H7 (cell line): ENCODE measurements at regions not wholly inside any gene's neighbourhood (a gene's known extent, or its start where the extent isn't known, plus 50 kb on each side); places are given as distances from the start of the nearest gene placed in this dataset.
"Not testable (repeated sequence)": the region's sequence is repeated elsewhere in the genome, so short reads cannot be mapped to it uniquely, and the experiment has no call there.

ENCODE experiments used
- DNase-seq: peaks from one replicate; pipeline ENCODE4 v3.0.0; 2012
- H3K27me3 ChIP-seq: 2 replicates; pipeline ENCODE4 v1.6.0; 2011; ENCODE audit warnings: mild to moderate bottlenecking, low read length; ENCODE audit not compliant: control insufficient read depth, insufficient read depth
- H3K36me3 ChIP-seq: replicated peaks from 2 replicates; pipeline ENCODE4 v1.5.1; 2011; ENCODE audit warnings: low read length; ENCODE audit not compliant: control insufficient read depth, insufficient read depth
- H3K4me3 ChIP-seq: 2 replicates; pipeline ENCODE4 v1.5.1; 2011; ENCODE audit warnings: low read depth, mild to moderate bottlenecking, control low read depth, low read length, moderate library complexity; ENCODE audit not compliant: insufficient read depth

- H3K27me3 ChIP-seq: no peaks in the 10 kb centered on the region
- H3K36me3 ChIP-seq: no peaks in the 10 kb centered on the region
- no peak for DNase-seq
- no peak overlapping the region for H3K4me3 ChIP-seq
These were observed 54.1 kb downstream of the FOXG1 start for GRCh38 chr14:28820677-28821076.

GRCh38 chr14:28821993-28822392, 55.4 kb downstream of the FOXG1 start:
- Histone ChIP-seq H3K27me3 (no peaks in the 10 kb centered on the region), H3K36me3 (no peaks in the 10 kb centered on the region), H3K4me3 (no peak overlapping the region)
- no peak for DNase-seq

GRCh38 chr14:28823245-28823644, 56.7 kb downstream of the FOXG1 start:
- DNase-seq: no peak
- Histone ChIP-seq H3K36me3 (no peaks in the 10 kb centered on the region), H3K27me3 (no peaks in the 10 kb centered on the region), H3K4me3 (no peak overlapping the region)

- H3K4me3 ChIP-seq: no peak overlapping the region
- DNase-seq: no peak
- H3K36me3 ChIP-seq: no peaks in the 10 kb centered on the region
- no peaks in the 10 kb centered on the region for H3K27me3 ChIP-seq
These were observed 63.5 kb downstream of the FOXG1 start for GRCh38 chr14:28830115-28830534.

GRCh38 chr14:28831126-28831525, 64.5 kb downstream of the FOXG1 start:
- H3K4me3 ChIP-seq: no peak overlapping the region
- no peak for DNase-seq
- H3K27me3 ChIP-seq: no peaks in the 10 kb centered on the region
- no peaks in the 10 kb centered on the region for H3K36me3 ChIP-seq

- not testable (repeated sequence) for H3K4me3 ChIP-seq, DNase-seq, H3K27me3 ChIP-seq, H3K36me3 ChIP-seq
These were observed 76.0 kb downstream of the FOXG1 start for GRCh38 chr14:28842569-28842968.

GRCh38 chr14:28867571-28867970, 101.0 kb downstream of the FOXG1 start:
- Histone ChIP-seq H3K4me3 (no peak overlapping the region), H3K36me3 (no peaks in the 10 kb centered on the region), H3K27me3 (no peaks in the 10 kb centered on the region)
- no peak for DNase-seq

- no peaks in the 10 kb centered on the region for H3K27me3 ChIP-seq
- H3K36me3 ChIP-seq: no peaks in the 10 kb centered on the region
- H3K4me3 ChIP-seq: no peak overlapping the region
- DNase-seq: no peak
These were observed 103.5 kb downstream of the FOXG1 start for GRCh38 chr14:28870033-28870564.

GRCh38 chr14:28875934-28876571, 109.5 kb downstream of the FOXG1 start:
- peak; percentile 16 for DNase-seq
- Histone ChIP-seq H3K36me3 (no peaks in the 10 kb centered on the region), H3K27me3 (no peaks in the 10 kb centered on the region), H3K4me3 (no peak overlapping the region)

- Histone ChIP-seq H3K36me3 (no peaks in the 10 kb centered on the region), H3K27me3 (no peaks in the 10 kb centered on the region), H3K4me3 (no peak overlapping the region)
- DNase-seq: no peak
These were observed 110.0 kb downstream of the FOXG1 start for GRCh38 chr14:28876572-28876945.

GRCh38 chr14:28877923-28878322, 111.3 kb downstream of the FOXG1 start:
- Histone ChIP-seq H3K4me3 (no peak overlapping the region), H3K36me3 (no peaks in the 10 kb centered on the region), H3K27me3 (no peaks in the 10 kb centered on the region)
- DNase-seq: no peak

- Histone ChIP-seq H3K27me3 (no peaks in the 10 kb centered on the region), H3K4me3 (no peak overlapping the region), H3K36me3 (no peaks in the 10 kb centered on the region)
- DNase-seq: peak; percentile 2
These were observed 113.0 kb downstream of the FOXG1 start for GRCh38 chr14:28879573-28879996.

- no peak for DNase-seq
- Histone ChIP-seq H3K36me3 (no peaks in the 10 kb centered on the region), H3K4me3 (no peak overlapping the region), H3K27me3 (no peaks in the 10 kb centered on the region)
These were observed 120.4 kb downstream of the FOXG1 start for GRCh38 chr14:28886940-28887339.

GRCh38 chr14:28895389-28895788, 128.8 kb downstream of the FOXG1 start:
- Histone ChIP-seq H3K4me3 (no peak overlapping the region), H3K27me3 (no peaks in the 10 kb centered on the region), H3K36me3 (no peaks in the 10 kb centered on the region)
- no peak for DNase-seq

- no peaks in the 10 kb centered on the region for H3K27me3 ChIP-seq
- DNase-seq: no peak
These were observed 129.8 kb downstream of the FOXG1 start for GRCh38 chr14:28896337-28896736.

GRCh38 chr14:28901631-28902030, 135.0 kb downstream of the FOXG1 start:
- H3K4me3 ChIP-seq: no peak overlapping the region
- no peak for DNase-seq
- no peaks in the 10 kb centered on the region for H3K36me3 ChIP-seq
- no peaks in the 10 kb centered on the region for H3K27me3 ChIP-seq

More at GRCh38 chr14:28896337-28896736, 129.8 kb downstream of the FOXG1 start:
- no peak overlapping the region for H3K4me3 ChIP-seq
- H3K36me3 ChIP-seq: no peaks in the 10 kb centered on the region
